HEK293 (cell line): ENCODE measurements at regions not wholly inside any gene's neighbourhood (a gene's known extent, or its start where the extent isn't known, plus 50 kb on each side); places are given as distances from the start of the nearest gene placed in this dataset.

Experiments
- CTCF ChIP-seq: fragments of 450-650 bp; formaldehyde crosslinking; IDR thresholded peaks from 2 replicates; pipeline ENCODE4 v1.5.1; 2016; ENCODE audit warnings: missing biosample characterization, missing genetic modification characterization
- KLF1 ChIP-seq: fragments of 450-650 bp; formaldehyde crosslinking; IDR thresholded peaks from 2 replicates; pipeline ENCODE4 v1.5.1; 2016; ENCODE audit warnings: missing biosample characterization, missing genetic modification characterization
- REST ChIP-seq: fragments of 450-650 bp; formaldehyde crosslinking; IDR thresholded peaks from 2 replicates; pipeline ENCODE4 v1.5.1; 2016; ENCODE audit warnings: missing biosample characterization, missing genetic modification characterization
- SP3 ChIP-seq: fragments of 450-650 bp; formaldehyde crosslinking; IDR thresholded peaks from 2 replicates; pipeline ENCODE4 v1.5.1; 2016; ENCODE audit warnings: missing biosample characterization, missing genetic modification characterization
- ZNF202 ChIP-seq: fragments of 450-650 bp; formaldehyde crosslinking; IDR thresholded peaks from 2 replicates; pipeline ENCODE4 v1.5.1; 2016; ENCODE audit warnings: missing biosample characterization, missing genetic modification characterization, borderline replicate concordance
- ZNF24 ChIP-seq: fragments of 450-650 bp; formaldehyde crosslinking; IDR thresholded peaks from 2 replicates; pipeline ENCODE4 v1.5.1; 2016; ENCODE audit warnings: missing biosample characterization, missing genetic modification characterization
- ZNF324 ChIP-seq: fragments of 450-650 bp; formaldehyde crosslinking; IDR thresholded peaks from 2 replicates; pipeline ENCODE4 v1.5.1; 2016; ENCODE audit warnings: missing biosample characterization, missing genetic modification characterization
- ZNF394 ChIP-seq: fragments of 450-650 bp; formaldehyde crosslinking; IDR thresholded peaks from 2 replicates; pipeline ENCODE4 v1.5.1; 2016; ENCODE audit warnings: missing biosample characterization, missing genetic modification characterization, mild to moderate bottlenecking, moderate library complexity, borderline replicate concordance
- ZNF416 ChIP-seq: fragments of 450-650 bp; formaldehyde crosslinking; IDR thresholded peaks from 2 replicates; pipeline ENCODE4 v1.5.1; 2016; ENCODE audit warnings: missing biosample characterization, missing genetic modification characterization
- ZNF423 ChIP-seq: fragments of 450-650 bp; formaldehyde crosslinking; IDR thresholded peaks from 2 replicates; pipeline ENCODE4 v1.5.1; 2016; ENCODE audit warnings: missing biosample characterization, missing genetic modification characterization
- ZNF639 ChIP-seq: fragments of 450-650 bp; formaldehyde crosslinking; IDR thresholded peaks from 2 replicates; pipeline ENCODE4 v1.5.1; 2016; ENCODE audit warnings: missing biosample characterization, missing genetic modification characterization
- ZNF747 ChIP-seq: fragments of 450-650 bp; formaldehyde crosslinking; IDR thresholded peaks from 2 replicates; pipeline ENCODE4 v1.5.1; 2016; ENCODE audit warnings: missing biosample characterization, missing genetic modification characterization

GRCh38 chr16:31694461-31694860 lies 166.8 kb downstream of the AHSP start:
- TF ChIP-seq REST (tag by site-specific recombination): no peak
- TF ChIP-seq ZNF747: no peak
- no peak for TF ChIP-seq CTCF (tag by site-specific recombination)
- no peak for TF ChIP-seq ZNF324 (tag by site-specific recombination)
- no peak for TF ChIP-seq KLF1 (tag by site-specific recombination)
- TF ChIP-seq ZNF423 (tag by site-specific recombination): no peak
- no peak for TF ChIP-seq ZNF416 (tag by site-specific recombination)
- no peak for TF ChIP-seq ZNF394
- TF ChIP-seq ZNF24 (tag by site-specific recombination): no peak
- TF ChIP-seq ZNF202 (tag by site-specific recombination): no peak
- no peak for TF ChIP-seq SP3 (tag by site-specific recombination)
- no peak for TF ChIP-seq ZNF639 (tag by site-specific recombination)
